Liver (tissue), 8 donors: ENCODE measurements at regions not wholly inside any gene's neighbourhood (a gene's known extent, or its start where the extent isn't known, plus 50 kb on each side); places are given as distances from the start of the nearest gene placed in this dataset.

ENCODE experiments used
- DNase-seq: peaks from one replicate; pipeline ENCODE4 v3.0.0-alpha.2; 2017; ENCODE audit warnings: low spot score
- H3K27ac ChIP-seq, 2 donors: one replicate each; pipeline ENCODE4 v1.7.0; 2013; ENCODE audit warnings: inconsistent platforms in 2 of 2, low read length in 2 of 2, control low read depth in 1 of 2, low read depth in 1 of 2, mild to moderate bottlenecking in 1 of 2
- H3K27me3 ChIP-seq, 4 donors: one replicate each; pipeline versions ENCODE4 v1.6.1 to v1.7.0; 2013; ENCODE audit warnings: low read length in 3 of 4, inconsistent platforms in 1 of 4, mild to moderate bottlenecking in 1 of 4, moderate library complexity in 1 of 4; ENCODE audit not compliant: control insufficient read depth in 4 of 4, insufficient read depth in 4 of 4
- H3K36me3 ChIP-seq, 4 donors: one replicate each; pipeline versions ENCODE4 v1.6.1 to v1.7.0; 2013; ENCODE audit warnings: low read length in 3 of 4, mild to moderate bottlenecking in 3 of 4, low read depth in 1 of 4, moderate library complexity in 1 of 4; ENCODE audit not compliant: control insufficient read depth in 4 of 4, insufficient read depth in 3 of 4
- H3K4me1 ChIP-seq, 4 donors: one replicate each; pipeline versions ENCODE4 v1.6.1 to v1.7.0; 2013; ENCODE audit warnings: low read length in 3 of 4, mild to moderate bottlenecking in 3 of 4, moderate library complexity in 1 of 4; ENCODE audit not compliant: control insufficient read depth in 4 of 4, insufficient read depth in 4 of 4
- H3K4me3 ChIP-seq, 3 donors: one replicate each; pipeline versions ENCODE4 v1.6.1 to v1.7.0; 2013; ENCODE audit warnings: low read length in 3 of 3, control low read depth in 1 of 3, low read depth in 1 of 3, mild to moderate bottlenecking in 1 of 3
- H3K9ac ChIP-seq, 2 donors: one replicate each; pipeline ENCODE4 v1.7.0; 2013; ENCODE audit warnings: low read length in 2 of 2, mild to moderate bottlenecking in 2 of 2, moderate library complexity in 2 of 2, control low read depth in 1 of 2, low read depth in 1 of 2
- H3K9me3 ChIP-seq, 4 donors: one replicate each; pipeline versions ENCODE4 v1.6.1 to v1.7.0; 2013; ENCODE audit warnings: low read length in 3 of 4; ENCODE audit not compliant: control insufficient read depth in 4 of 4
- EGR1 ChIP-seq, 2 donors: IDR thresholded peaks; 2 replicates each; pipeline ENCODE4 v1.6.1; 2016 to 2018; ENCODE audit warnings: antibody characterized with exemption in 2 of 2, low read depth in 2 of 2
- FOXA1 ChIP-seq: IDR thresholded peaks from 2 replicates; pipeline ENCODE4 v1.6.1; 2016; ENCODE audit warnings: antibody characterized with exemption
- FOXA2 ChIP-seq: IDR thresholded peaks from 2 replicates; pipeline ENCODE4 v1.6.1; 2016; ENCODE audit warnings: antibody characterized with exemption
- GABPA ChIP-seq, 2 donors: IDR thresholded peaks in 1 of 2; conservative IDR thresholded peaks in 1 of 2; 2 replicates each; pipeline ENCODE4 v1.6.1; 2016; ENCODE audit warnings: antibody characterized with exemption in 2 of 2, mild to moderate bottlenecking in 1 of 2, moderate library complexity in 1 of 2
- HNF4A ChIP-seq, 2 donors: conservative IDR thresholded peaks; 2 replicates each; pipeline ENCODE4 v1.6.1; 2016; ENCODE audit warnings: antibody characterized with exemption in 2 of 2, mild to moderate bottlenecking in 2 of 2
- HNF4G ChIP-seq: IDR thresholded peaks from 2 replicates; pipeline ENCODE4 v1.6.1; 2016; ENCODE audit warnings: antibody characterized with exemption
- JUND ChIP-seq, 2 donors: IDR thresholded peaks; 2 replicates each; pipeline ENCODE4 v1.6.1; 2016; ENCODE audit warnings: antibody characterized with exemption in 2 of 2
- NR2F2 ChIP-seq: IDR thresholded peaks from 2 replicates; pipeline ENCODE4 v1.6.1; 2016; ENCODE audit warnings: antibody characterized with exemption
- RAD21 ChIP-seq, 2 donors: IDR thresholded peaks; 2 replicates each; pipeline ENCODE4 v1.6.1; 2016; ENCODE audit warnings: antibody characterized with exemption in 2 of 2, mild to moderate bottlenecking in 2 of 2
- RXRA ChIP-seq, 2 donors: IDR thresholded peaks; 2 replicates each; pipeline ENCODE4 v1.6.1; 2017 to 2018; ENCODE audit warnings: antibody characterized with exemption in 2 of 2, mild to moderate bottlenecking in 1 of 2
- SP1 ChIP-seq: IDR thresholded peaks from 2 replicates; pipeline ENCODE4 v1.6.1; 2018; ENCODE audit warnings: antibody characterized with exemption, mild to moderate bottlenecking
- TAF1 ChIP-seq: conservative IDR thresholded peaks from 2 replicates; pipeline ENCODE4 v1.6.1; 2016; ENCODE audit warnings: antibody characterized with exemption, mild to moderate bottlenecking
- YY1 ChIP-seq: IDR thresholded peaks from 2 replicates; pipeline ENCODE4 v1.6.1; 2016; ENCODE audit warnings: antibody characterized with exemption, mild to moderate bottlenecking
- WGBS: extraction: QIAGEN DNeasy Blood & Tissue Kit; methylation state at CpG from one replicate; pipeline ENCODE4 v1.1.7; 2013; 5-methylcytosine and 5-hydroxymethylcytosine counted together
- TF ChIP-seq, protein P1 (sequence below): IDR thresholded peaks from 2 replicates; pipeline ENCODE4 v1.6.1; 2016; ENCODE audit warnings: antibody characterized with exemption, mild to moderate bottlenecking
- TF ChIP-seq, protein P2 (sequence below): fragments of 150-350 bp; IDR thresholded peaks from 2 replicates; pipeline ENCODE4 v1.5.1; 2017; ENCODE audit warnings: improper control_type of control experiment, low read depth, low read length; ENCODE audit not compliant: missing input control
- TF ChIP-seq, protein P3 (sequence below): IDR thresholded peaks from 2 replicates; pipeline ENCODE4 v1.6.1; 2016; ENCODE audit warnings: antibody characterized with exemption
- TF ChIP-seq, protein P4 (sequence below): IDR thresholded peaks from 2 replicates; pipeline ENCODE4 v1.6.1; 2016; ENCODE audit warnings: antibody characterized with exemption
- donor health status: healthy.
- donor health status: healthy.
- donor health status: healthy.
- donor health status: healthy.
- donor health status: healthy.

DNA sequence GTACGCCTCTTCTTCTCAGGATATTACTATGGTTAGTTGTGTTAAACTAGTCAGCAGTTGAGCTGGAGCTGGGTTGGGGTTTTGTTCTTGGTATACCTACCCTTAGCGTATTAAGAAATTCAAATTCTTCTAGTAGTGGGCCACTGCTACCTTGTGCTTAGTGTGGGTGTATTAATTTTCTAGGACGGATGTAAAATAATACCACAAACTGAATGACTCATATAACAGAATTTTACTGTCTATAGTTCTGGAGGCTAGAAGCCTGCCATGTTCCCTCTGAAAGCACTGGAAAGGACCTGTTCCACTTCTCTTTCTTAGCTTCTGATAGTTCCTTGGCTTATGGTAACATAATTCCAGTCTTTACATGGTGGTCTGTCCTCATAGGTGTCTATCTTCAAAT, 1274.7 kb downstream of the ADGRL3 start:
- no peaks in the 10 kb centered on the region for H3K27me3 ChIP-seq
- WGBS = 78% methylated on average over 3 of the region's 3 CpGs
- no peak overlapping the region for H3K9ac ChIP-seq
- DNase-seq = no peak
- no peaks in the 10 kb centered on the region for H3K36me3 ChIP-seq
- H3K4me3 ChIP-seq = no peak overlapping the region
- TF ChIP-seq YY1 = no peak
- H3K4me1 ChIP-seq = no peaks in the 10 kb centered on the region
- H3K9me3 ChIP-seq = no peaks in the 10 kb centered on the region
- no peak overlapping the region for H3K27ac ChIP-seq

GRCh38 chr4:62471021-62471420, 1270.9 kb downstream of the ADGRL3 start:
- Histone ChIP-seq H3K27me3 (no peaks in the 10 kb centered on the region), H3K36me3 (no peaks in the 10 kb centered on the region), H3K9ac (no peak overlapping the region), H3K27ac (no peak overlapping the region), H3K4me1 (no peaks in the 10 kb centered on the region), H3K9me3 (no peaks in the 10 kb centered on the region), H3K4me3 (no peak overlapping the region)
- TF ChIP-seq, protein P1, sequence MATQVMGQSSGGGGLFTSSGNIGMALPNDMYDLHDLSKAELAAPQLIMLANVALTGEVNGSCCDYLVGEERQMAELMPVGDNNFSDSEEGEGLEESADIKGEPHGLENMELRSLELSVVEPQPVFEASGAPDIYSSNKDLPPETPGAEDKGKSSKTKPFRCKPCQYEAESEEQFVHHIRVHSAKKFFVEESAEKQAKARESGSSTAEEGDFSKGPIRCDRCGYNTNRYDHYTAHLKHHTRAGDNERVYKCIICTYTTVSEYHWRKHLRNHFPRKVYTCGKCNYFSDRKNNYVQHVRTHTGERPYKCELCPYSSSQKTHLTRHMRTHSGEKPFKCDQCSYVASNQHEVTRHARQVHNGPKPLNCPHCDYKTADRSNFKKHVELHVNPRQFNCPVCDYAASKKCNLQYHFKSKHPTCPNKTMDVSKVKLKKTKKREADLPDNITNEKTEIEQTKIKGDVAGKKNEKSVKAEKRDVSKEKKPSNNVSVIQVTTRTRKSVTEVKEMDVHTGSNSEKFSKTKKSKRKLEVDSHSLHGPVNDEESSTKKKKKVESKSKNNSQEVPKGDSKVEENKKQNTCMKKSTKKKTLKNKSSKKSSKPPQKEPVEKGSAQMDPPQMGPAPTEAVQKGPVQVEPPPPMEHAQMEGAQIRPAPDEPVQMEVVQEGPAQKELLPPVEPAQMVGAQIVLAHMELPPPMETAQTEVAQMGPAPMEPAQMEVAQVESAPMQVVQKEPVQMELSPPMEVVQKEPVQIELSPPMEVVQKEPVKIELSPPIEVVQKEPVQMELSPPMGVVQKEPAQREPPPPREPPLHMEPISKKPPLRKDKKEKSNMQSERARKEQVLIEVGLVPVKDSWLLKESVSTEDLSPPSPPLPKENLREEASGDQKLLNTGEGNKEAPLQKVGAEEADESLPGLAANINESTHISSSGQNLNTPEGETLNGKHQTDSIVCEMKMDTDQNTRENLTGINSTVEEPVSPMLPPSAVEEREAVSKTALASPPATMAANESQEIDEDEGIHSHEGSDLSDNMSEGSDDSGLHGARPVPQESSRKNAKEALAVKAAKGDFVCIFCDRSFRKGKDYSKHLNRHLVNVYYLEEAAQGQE = no peak
- TF ChIP-seq GABPA (IDR thresholded peaks at IDR 0.05 in 1 of 2, conservative IDR thresholded peaks at IDR 0.05 in 1 of 2) (no peak), SP1 (no peak), RXRA (IDR thresholded peaks at IDR 0.05) (no peak), NR2F2 (no peak), TAF1 (no peak), FOXA1 (no peak), RAD21 (IDR thresholded peaks at IDR 0.05) (no peak), HNF4G (no peak), EGR1 (IDR thresholded peaks at IDR 0.05; ENCODE audit: low read depth in 2 of 2) (no peak), JUND (IDR thresholded peaks at IDR 0.05) (no peak)
- TF ChIP-seq, protein P2, sequence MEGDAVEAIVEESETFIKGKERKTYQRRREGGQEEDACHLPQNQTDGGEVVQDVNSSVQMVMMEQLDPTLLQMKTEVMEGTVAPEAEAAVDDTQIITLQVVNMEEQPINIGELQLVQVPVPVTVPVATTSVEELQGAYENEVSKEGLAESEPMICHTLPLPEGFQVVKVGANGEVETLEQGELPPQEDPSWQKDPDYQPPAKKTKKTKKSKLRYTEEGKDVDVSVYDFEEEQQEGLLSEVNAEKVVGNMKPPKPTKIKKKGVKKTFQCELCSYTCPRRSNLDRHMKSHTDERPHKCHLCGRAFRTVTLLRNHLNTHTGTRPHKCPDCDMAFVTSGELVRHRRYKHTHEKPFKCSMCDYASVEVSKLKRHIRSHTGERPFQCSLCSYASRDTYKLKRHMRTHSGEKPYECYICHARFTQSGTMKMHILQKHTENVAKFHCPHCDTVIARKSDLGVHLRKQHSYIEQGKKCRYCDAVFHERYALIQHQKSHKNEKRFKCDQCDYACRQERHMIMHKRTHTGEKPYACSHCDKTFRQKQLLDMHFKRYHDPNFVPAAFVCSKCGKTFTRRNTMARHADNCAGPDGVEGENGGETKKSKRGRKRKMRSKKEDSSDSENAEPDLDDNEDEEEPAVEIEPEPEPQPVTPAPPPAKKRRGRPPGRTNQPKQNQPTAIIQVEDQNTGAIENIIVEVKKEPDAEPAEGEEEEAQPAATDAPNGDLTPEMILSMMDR = no peak
- DNase-seq = no peak
- 90% methylated on average over 1 of the region's 1 CpG for WGBS

DNA sequence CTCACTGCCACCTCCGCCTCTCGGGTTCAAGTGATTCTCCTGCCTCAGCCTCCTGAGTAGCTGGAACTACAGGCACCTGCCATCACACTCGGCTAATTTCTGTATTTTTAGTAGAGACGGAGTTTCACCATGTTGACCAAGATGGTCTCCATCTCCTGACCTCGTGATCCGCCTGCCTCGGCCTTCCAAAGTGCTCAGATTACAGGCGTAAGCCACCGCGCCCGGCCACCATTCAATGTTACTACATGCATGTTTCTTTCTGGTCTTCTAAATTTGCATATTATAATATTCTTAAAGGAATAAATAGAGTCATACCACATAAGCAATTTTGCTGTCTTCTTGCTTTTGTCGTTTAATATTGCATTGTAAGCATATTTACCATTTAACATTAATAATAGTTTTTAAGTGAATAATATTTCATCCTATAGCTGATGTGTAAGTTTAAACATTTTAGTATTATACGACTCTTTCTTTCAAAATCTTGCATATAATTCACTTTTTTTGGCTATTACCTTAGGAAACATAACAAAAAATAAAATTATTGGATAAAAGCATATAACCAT, 1270.4 kb downstream of the ADGRL3 start:
- WGBS = 91% methylated on average over 13 of the region's 13 CpGs
- no peaks in the 10 kb centered on the region for H3K4me1 ChIP-seq
- H3K9ac ChIP-seq = no peak overlapping the region
- no peaks in the 10 kb centered on the region for H3K9me3 ChIP-seq
- no peak overlapping the region for H3K4me3 ChIP-seq
- TF ChIP-seq JUND (IDR thresholded peaks at IDR 0.05) (no peak), GABPA (IDR thresholded peaks at IDR 0.05 in 1 of 2, conservative IDR thresholded peaks at IDR 0.05 in 1 of 2) (no peak), FOXA2 (no peak), HNF4A (conservative IDR thresholded peaks at IDR 0.05) (no peak), EGR1 (IDR thresholded peaks at IDR 0.05; ENCODE audit: low read depth in 2 of 2) (no peak), HNF4G (no peak), RXRA (IDR thresholded peaks at IDR 0.05) (no peak)
- TF ChIP-seq, protein P3, sequence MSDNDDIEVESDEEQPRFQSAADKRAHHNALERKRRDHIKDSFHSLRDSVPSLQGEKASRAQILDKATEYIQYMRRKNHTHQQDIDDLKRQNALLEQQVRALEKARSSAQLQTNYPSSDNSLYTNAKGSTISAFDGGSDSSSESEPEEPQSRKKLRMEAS = no peak
- TF ChIP-seq, protein P4, sequence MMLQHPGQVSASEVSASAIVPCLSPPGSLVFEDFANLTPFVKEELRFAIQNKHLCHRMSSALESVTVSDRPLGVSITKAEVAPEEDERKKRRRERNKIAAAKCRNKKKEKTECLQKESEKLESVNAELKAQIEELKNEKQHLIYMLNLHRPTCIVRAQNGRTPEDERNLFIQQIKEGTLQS = no peak
- H3K36me3 ChIP-seq = no peaks in the 10 kb centered on the region
- no peak overlapping the region for H3K27ac ChIP-seq
- H3K27me3 ChIP-seq = no peaks in the 10 kb centered on the region
- DNase-seq = no peak
